GM21367 (cell line): ENCODE measurements at regions not wholly inside any gene's neighbourhood (a gene's known extent, or its start where the extent isn't known, plus 50 kb on each side); places are given as distances from the start of the nearest gene placed in this dataset.

Experiments
- ATAC-seq: cut with Tn5 transposase; IDR thresholded peaks from one replicate; pipeline ENCODE4 v1.9.1; 2021; ENCODE audit not compliant: unreplicated experiment

- no peak for ATAC-seq
These were observed 50.7 kb upstream of the SPATA12 start for GRCh38 chr3:57009802-57010201.

- no peak for ATAC-seq
These were observed 51.1 kb upstream of the SPATA12 start for GRCh38 chr3:57009367-57009766.

- ATAC-seq: no peak
These were observed 52.7 kb upstream of the SPATA12 start for GRCh38 chr3:57007521-57008460.

- no peak for ATAC-seq
These were observed 53.5 kb upstream of the SPATA12 start for GRCh38 chr3:57006949-57007419.

GRCh38 chr3:57006179-57006657 lies 54.2 kb upstream of the SPATA12 start:
- no peak for ATAC-seq

- no peak for ATAC-seq
These were observed 56.2 kb upstream of the SPATA12 start for GRCh38 chr3:57004229-57004628.

- ATAC-seq: no peak
These were observed 56.8 kb upstream of the SPATA12 start for GRCh38 chr3:57003676-57004075.

- no peak for ATAC-seq
These were observed 59.1 kb upstream of the SPATA12 start for GRCh38 chr3:57001356-57001755.

- ATAC-seq: no peak
These were observed 60.5 kb upstream of the SPATA12 start for GRCh38 chr3:57000012-57000411.

GRCh38 chr3:56999547-56999946 lies 60.9 kb upstream of the SPATA12 start:
- ATAC-seq: no peak

GRCh38 chr3:56998076-56998529 lies 62.4 kb upstream of the SPATA12 start:
- ATAC-seq: no peak

- ATAC-seq: no peak
These were observed 62.8 kb upstream of the SPATA12 start for GRCh38 chr3:56997675-56998074.

- no peak for ATAC-seq
These were observed 63.4 kb upstream of the SPATA12 start for GRCh38 chr3:56997041-56997440.

- no peak for ATAC-seq
These were observed 66.1 kb upstream of the SPATA12 start for GRCh38 chr3:56994391-56994790.

- no peak for ATAC-seq
These were observed 69.8 kb upstream of the SPATA12 start for GRCh38 chr3:56990641-56991015.

- ATAC-seq: no peak
These were observed 70.4 kb upstream of the SPATA12 start for GRCh38 chr3:56989977-56990640.

- no peak for ATAC-seq
These were observed 71.1 kb upstream of the SPATA12 start for GRCh38 chr3:56989169-56989976.

GRCh38 chr3:56988458-56989168 lies 71.9 kb upstream of the SPATA12 start:
- no peak for ATAC-seq

GRCh38 chr3:56987238-56987895 lies 73.1 kb upstream of the SPATA12 start:
- ATAC-seq: no peak

GRCh38 chr3:56986347-56986746 lies 74.1 kb upstream of the SPATA12 start:
- ATAC-seq: no peak
